ENCODE measurements at regions not wholly inside any gene's neighbourhood (a gene's known extent, or its start where the extent isn't known, plus 50 kb on each side); places are given as distances from the start of the nearest gene placed in this dataset.

DNA sequence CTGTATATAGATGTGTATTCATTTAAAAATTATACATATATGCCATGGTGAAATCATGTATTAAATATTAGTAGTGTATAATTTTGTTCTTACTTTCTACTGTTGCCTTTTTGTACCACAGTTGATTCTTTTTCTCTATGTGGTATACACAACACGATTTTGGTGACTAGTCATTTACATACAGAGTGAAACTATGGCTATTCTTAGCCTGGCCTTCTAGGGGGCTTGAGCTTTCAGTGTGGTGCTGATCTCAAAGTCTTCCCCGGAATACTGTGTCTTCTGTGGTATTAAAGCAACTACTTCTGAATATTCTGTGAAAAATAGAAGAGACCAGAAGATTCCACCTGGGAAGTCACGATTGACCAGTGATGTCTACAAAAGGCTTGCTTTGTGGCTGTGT lies 301.9 kb downstream of the UTRN start:
- TF ChIP-seq POLR2A (IDR thresholded peaks at IDR 0.05) = no peak
- TF ChIP-seq, protein P1, sequence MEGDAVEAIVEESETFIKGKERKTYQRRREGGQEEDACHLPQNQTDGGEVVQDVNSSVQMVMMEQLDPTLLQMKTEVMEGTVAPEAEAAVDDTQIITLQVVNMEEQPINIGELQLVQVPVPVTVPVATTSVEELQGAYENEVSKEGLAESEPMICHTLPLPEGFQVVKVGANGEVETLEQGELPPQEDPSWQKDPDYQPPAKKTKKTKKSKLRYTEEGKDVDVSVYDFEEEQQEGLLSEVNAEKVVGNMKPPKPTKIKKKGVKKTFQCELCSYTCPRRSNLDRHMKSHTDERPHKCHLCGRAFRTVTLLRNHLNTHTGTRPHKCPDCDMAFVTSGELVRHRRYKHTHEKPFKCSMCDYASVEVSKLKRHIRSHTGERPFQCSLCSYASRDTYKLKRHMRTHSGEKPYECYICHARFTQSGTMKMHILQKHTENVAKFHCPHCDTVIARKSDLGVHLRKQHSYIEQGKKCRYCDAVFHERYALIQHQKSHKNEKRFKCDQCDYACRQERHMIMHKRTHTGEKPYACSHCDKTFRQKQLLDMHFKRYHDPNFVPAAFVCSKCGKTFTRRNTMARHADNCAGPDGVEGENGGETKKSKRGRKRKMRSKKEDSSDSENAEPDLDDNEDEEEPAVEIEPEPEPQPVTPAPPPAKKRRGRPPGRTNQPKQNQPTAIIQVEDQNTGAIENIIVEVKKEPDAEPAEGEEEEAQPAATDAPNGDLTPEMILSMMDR (IDR thresholded peaks at IDR 0.05) = no peak
